K562 (cell line): ENCODE measurements at regions not wholly inside any gene's neighbourhood (a gene's known extent, or its start where the extent isn't known, plus 50 kb on each side); places are given as distances from the start of the nearest gene placed in this dataset.

Source experiments
- CREB5 ChIP-seq: fragments of 250-450 bp; sonication (Bioruptor Pico); IDR thresholded peaks from 2 replicates; pipeline ENCODE4 v1.5.0; 2020; ENCODE audit warnings: mild to moderate bottlenecking
- DMBX1 ChIP-seq: fragments of 250-450 bp; sonication (Bioruptor Pico); IDR thresholded peaks from 2 replicates; pipeline ENCODE4 v1.8.0; 2022; ENCODE audit warnings: inconsistent platforms, mild to moderate bottlenecking, moderate library complexity, borderline replicate concordance
- GATA2 ChIP-seq: sonication (generic); formaldehyde crosslinking; IDR thresholded peaks from 2 replicates; pipeline ENCODE4 v1.4.0; 2020; ENCODE audit warnings: mild to moderate bottlenecking, missing genetic modification reagents
- GTF2A2 ChIP-seq: IDR thresholded peaks from 2 replicates; pipeline ENCODE4 v1.6.1; 2016; ENCODE audit warnings: mild to moderate bottlenecking, missing genetic modification characterization, missing compliant biosample characterization
- HDAC2 ChIP-seq: fragments of 450-650 bp; IDR thresholded peaks from 2 replicates; pipeline ENCODE4 v1.6.1; 2016; ENCODE audit warnings: mild to moderate bottlenecking
- HLTF ChIP-seq: fragments of 450-650 bp; IDR thresholded peaks from 2 replicates; pipeline ENCODE4 v1.6.1; 2016
- NCOA1 ChIP-seq: fragments of 450-650 bp; IDR thresholded peaks from 2 replicates; pipeline ENCODE4 v1.6.1; 2016; ENCODE audit warnings: low read depth
- PYGO2 ChIP-seq: fragments of 450-650 bp; IDR thresholded peaks from 2 replicates; pipeline ENCODE4 v1.6.1; 2016; ENCODE audit warnings: mild to moderate bottlenecking, missing genetic modification characterization, moderate library complexity, missing compliant biosample characterization
- RBM25 ChIP-seq: fragments of 200-400 bp; formaldehyde crosslinking; IDR thresholded peaks from 2 replicates; pipeline ENCODE4 v1.6.1; 2018; ENCODE audit warnings: low read length, low read depth, moderate library complexity; ENCODE audit not compliant: severe bottlenecking
- STAT5A ChIP-seq: IDR thresholded peaks from 2 replicates; pipeline ENCODE4 v1.6.1; 2012; ENCODE audit warnings: low read length, inconsistent platforms, borderline replicate concordance
- THRB ChIP-seq: fragments of 450-650 bp; formaldehyde crosslinking; conservative IDR thresholded peaks from 2 replicates; pipeline ENCODE4 v1.4.0; 2022; ENCODE audit warnings: mild to moderate bottlenecking, missing genetic modification characterization
- ZNF639 ChIP-seq, 2 experiments: fragments of 200-800 bp in 1 of 2; sonication (Bioruptor generic) in 1 of 2; sonication (generic) in 1 of 2; formaldehyde crosslinking in 1 of 2; IDR thresholded peaks in 1 of 2; conservative IDR thresholded peaks in 1 of 2; 2 replicates each; pipeline versions ENCODE4 v1.5.0 to v1.6.1; 2016 to 2020; ENCODE audit warnings: missing compliant biosample characterization in 1 of 2, missing genetic modification characterization in 1 of 2, missing genetic modification reagents in 1 of 2
- TF ChIP-seq, protein P1 (sequence below): fragments of 250-450 bp; sonication (Bioruptor Pico); IDR thresholded peaks from 2 replicates; pipeline ENCODE4 v1.5.0; 2022; ENCODE audit warnings: mild to moderate bottlenecking
- TF ChIP-seq, protein P2 (sequence below): IDR thresholded peaks from 2 replicates; pipeline ENCODE4 v1.6.1; 2016; ENCODE audit warnings: missing genetic modification characterization, missing compliant biosample characterization
- TF ChIP-seq, protein P3 (sequence below), 2 experiments: fragments of 450-650 bp; conservative IDR thresholded peaks; 2 replicates each; pipeline ENCODE4 v1.6.1; 2017; ENCODE audit warnings: mild to moderate bottlenecking in 2 of 2, moderate library complexity in 2 of 2

GRCh38 chr6:144543006-144543871 lies 258.1 kb downstream of the UTRN start (continued):
- TF ChIP-seq, protein P1, sequence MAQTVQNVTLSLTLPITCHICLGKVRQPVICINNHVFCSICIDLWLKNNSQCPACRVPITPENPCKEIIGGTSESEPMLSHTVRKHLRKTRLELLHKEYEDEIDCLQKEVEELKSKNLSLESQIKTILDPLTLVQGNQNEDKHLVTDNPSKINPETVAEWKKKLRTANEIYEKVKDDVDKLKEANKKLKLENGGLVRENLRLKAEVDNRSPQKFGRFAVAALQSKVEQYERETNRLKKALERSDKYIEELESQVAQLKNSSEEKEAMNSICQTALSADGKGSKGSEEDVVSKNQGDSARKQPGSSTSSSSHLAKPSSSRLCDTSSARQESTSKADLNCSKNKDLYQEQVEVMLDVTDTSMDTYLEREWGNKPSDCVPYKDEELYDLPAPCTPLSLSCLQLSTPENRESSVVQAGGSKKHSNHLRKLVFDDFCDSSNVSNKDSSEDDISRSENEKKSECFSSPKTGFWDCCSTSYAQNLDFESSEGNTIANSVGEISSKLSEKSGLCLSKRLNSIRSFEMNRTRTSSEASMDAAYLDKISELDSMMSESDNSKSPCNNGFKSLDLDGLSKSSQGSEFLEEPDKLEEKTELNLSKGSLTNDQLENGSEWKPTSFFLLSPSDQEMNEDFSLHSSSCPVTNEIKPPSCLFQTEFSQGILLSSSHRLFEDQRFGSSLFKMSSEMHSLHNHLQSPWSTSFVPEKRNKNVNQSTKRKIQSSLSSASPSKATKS (CRISPR knock-in tag), result no peak
- TF ChIP-seq NCOA1 (peak; percentile 91), ZNF639 (CRISPR knock-in tag; conservative IDR thresholded peaks at IDR 0.05 in 1 of 2, IDR thresholded peaks at IDR 0.05 in 1 of 2) (0 out of 4 replicates have a peak, but pooled peaks of 1 of the 2 experiments have one; percentile 59), HLTF (peak; percentile 75; the same call in 1 of the 2 replicates), PYGO2 (no peak), GATA2 (CRISPR knock-in tag) (peak; percentile 60), HDAC2 (peak; percentile 80; the same call in 1 of the 2 replicates), STAT5A (peak; percentile 74; the same call in 1 of the 2 replicates), RBM25 (no peak), THRB (peak; percentile 95), GTF2A2 (tag) (no peak), CREB5 (no peak), DMBX1 (CRISPR knock-in tag) (peak; percentile 82; the same call in 1 of the 2 replicates)
- TF ChIP-seq, protein P2, sequence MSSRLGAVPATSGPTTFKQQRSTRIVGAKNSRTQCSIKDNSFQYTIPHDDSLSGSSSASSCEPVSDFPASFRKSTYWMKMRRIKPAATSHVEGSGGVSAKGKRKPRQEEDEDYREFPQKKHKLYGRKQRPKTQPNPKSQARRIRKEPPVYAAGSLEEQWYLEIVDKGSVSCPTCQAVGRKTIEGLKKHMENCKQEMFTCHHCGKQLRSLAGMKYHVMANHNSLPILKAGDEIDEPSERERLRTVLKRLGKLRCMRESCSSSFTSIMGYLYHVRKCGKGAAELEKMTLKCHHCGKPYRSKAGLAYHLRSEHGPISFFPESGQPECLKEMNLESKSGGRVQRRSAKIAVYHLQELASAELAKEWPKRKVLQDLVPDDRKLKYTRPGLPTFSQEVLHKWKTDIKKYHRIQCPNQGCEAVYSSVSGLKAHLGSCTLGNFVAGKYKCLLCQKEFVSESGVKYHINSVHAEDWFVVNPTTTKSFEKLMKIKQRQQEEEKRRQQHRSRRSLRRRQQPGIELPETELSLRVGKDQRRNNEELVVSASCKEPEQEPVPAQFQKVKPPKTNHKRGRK (tag), result 0 out of 2 replicates have a peak, but pooled peaks have one; percentile 51
- TF ChIP-seq, protein P3, sequence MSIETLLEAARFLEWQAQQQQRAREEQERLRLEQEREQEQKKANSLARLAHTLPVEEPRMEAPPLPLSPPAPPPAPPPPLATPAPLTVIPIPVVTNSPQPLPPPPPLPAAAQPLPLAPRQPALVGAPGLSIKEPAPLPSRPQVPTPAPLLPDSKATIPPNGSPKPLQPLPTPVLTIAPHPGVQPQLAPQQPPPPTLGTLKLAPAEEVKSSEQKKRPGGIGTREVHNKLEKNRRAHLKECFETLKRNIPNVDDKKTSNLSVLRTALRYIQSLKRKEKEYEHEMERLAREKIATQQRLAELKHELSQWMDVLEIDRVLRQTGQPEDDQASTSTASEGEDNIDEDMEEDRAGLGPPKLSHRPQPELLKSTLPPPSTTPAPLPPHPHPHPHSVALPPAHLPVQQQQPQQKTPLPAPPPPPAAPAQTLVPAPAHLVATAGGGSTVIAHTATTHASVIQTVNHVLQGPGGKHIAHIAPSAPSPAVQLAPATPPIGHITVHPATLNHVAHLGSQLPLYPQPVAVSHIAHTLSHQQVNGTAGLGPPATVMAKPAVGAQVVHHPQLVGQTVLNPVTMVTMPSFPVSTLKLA (conservative IDR thresholded peaks at IDR 0.05), result peak in 1 of 2 experiments; percentile 59; a peak in 2 of 4 replicates
